UCSD-AML1 (cell line): ENCODE measurements at regions not wholly inside any gene's neighbourhood (a gene's known extent, or its start where the extent isn't known, plus 50 kb on each side); places are given as distances from the start of the nearest gene placed in this dataset.

ENCODE experiments used
- DNase-seq: peaks from one replicate; lab custom pipeline; 2025; ENCODE audit not compliant: unreplicated experiment; lab: John Stamatoyannopoulos, UW

GRCh38 chr6:113645986-113646385 is 211.2 kb upstream of the MARCKS start:
- DNase-seq, result no peak

DNA sequence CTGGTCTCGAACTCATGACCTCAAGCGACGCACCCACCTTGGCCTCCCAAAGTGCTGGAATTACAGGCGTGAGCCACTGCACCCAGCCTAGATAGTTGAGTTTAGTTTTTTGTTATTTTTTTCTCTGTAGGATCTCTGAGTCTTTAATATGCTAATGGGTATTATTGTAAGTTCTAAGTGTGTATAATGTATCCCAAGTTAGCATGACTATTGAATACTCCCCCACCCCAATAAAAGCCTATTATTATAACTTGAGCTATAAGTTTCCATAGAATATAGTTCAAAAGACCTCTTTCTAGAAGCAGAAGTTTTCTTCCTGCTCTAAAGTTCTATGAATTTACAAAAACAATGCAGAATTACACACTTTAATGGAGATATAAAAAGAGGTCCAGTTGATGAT is 210.4 kb upstream of the MARCKS start:
- no peak for DNase-seq

- DNase-seq, result no peak
Measured at GRCh38 chr6:113647143-113647889, 209.8 kb upstream of the MARCKS start.

- DNase-seq, result no peak
Measured at GRCh38 chr6:113648698-113649097, 208.4 kb upstream of the MARCKS start.

DNA sequence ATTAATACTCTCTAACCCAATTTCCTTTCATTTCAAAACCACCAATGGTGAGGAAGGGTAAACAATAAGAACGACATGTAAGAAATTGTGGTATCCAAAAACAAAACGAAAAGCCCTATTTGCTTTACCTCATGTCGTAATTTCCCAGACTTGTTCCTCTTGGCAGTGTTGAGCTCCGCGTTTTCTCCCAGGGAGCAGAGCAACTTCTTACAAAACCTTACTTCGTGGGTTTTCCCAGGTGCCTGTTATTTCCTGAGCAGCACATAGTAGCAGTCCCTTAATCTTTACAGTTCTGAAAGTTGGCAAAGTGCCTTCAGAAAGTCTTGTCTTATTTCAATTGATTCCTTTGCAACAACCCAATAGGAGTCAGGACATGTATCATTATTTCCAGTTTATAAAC is 207.9 kb upstream of the MARCKS start:
- DNase-seq, result no peak

- no peak for DNase-seq
Measured at GRCh38 chr6:113649880-113650609, 207.1 kb upstream of the MARCKS start.

- DNase-seq, result no peak
Measured at GRCh38 chr6:113650610-113650979, 206.6 kb upstream of the MARCKS start.

- DNase-seq, result no peak
Measured at GRCh38 chr6:113651120-113651519, 206.0 kb upstream of the MARCKS start.

- no peak for DNase-seq
Measured at GRCh38 chr6:113651920-113652319, 205.2 kb upstream of the MARCKS start.

GRCh38 chr6:113653275-113653674 is 203.9 kb upstream of the MARCKS start:
- no peak for DNase-seq

DNA sequence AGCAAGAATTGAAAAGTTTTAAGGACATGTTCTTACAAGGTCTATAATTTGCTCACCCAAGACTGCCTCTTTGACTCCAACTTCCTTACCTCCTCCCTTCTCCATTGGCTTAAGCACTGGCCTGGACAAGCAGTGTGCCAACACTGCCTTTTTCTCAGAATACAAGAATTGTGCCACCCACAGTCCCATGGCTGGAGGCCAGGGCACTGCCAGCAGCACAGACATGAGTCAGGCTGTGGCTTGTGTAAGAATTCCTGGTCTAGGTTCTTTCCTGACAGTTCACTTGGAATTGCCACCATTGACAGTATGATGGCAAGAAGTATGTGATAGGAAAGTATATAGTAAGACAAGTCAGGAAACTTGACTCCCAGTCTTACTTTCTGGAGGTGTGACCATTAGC is 202.7 kb upstream of the MARCKS start:
- DNase-seq, result no peak

DNA sequence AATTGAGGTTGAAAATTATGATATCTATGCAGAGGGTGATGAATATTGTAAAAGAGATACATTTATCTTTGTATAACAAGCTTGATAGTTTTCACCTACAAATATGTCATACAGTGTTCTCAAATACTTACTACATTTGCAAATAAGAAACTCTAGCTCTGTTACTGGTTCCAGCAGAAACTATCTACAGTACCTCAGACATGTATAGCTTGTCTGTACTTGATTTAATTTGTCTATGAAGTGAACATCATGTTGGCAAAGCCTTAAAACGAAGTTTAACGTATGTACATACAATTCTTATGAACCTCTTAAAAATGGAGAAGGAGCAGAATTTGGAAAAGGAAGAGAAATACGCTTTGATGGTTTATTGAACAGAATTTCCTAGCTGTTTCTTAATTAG is 201.4 kb upstream of the MARCKS start:
- no peak for DNase-seq

DNA sequence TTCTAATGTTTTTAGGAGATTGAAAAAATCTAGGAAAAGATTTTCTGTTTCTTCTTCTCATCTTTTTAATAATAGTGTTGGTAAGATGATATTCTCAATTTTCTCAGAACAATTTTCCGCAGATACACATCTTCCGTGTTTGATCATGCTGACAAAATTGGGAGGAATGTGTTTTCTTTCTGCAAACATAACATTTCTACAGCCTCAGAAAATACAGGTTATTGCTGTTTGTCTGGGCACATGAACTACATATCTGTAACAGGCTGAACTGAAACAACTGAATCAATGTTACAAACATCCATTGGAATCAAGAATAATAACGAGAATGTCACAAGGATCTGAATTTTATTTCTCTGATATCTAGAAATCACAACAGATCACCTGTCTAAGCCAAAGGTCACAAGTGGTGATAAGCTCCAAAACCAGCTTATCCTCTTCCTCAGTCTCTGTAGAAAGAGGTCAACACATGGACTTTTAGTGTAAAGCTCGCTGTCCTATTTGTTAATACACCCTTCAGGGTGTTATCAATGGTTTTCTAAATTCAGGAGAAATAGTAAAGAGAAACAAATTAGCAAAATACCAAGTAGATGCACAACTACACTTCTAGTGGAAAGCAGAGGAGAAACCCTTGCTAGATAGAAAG is 197.3 kb upstream of the MARCKS start:
- no peak for DNase-seq

DNA sequence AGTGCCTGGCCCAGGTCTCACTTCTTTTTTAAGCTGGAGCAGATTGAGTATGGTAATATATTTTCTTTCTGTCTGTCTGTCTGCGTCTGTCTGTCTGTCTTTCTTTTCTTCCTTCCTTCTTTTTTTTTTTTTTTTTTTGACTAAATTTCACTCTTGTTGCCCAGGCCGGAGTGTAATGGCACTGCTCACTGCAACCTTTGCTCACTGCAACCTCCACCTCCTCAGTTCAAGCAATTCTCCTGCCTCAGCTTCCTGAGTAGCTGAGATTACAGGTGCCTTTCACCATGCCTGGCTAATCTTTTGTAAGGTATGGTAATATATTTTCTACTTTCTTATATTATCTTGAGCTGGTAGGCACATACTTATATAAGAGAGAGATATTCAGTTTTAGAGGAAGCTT is 196.3 kb upstream of the MARCKS start:
- DNase-seq, result no peak

DNA sequence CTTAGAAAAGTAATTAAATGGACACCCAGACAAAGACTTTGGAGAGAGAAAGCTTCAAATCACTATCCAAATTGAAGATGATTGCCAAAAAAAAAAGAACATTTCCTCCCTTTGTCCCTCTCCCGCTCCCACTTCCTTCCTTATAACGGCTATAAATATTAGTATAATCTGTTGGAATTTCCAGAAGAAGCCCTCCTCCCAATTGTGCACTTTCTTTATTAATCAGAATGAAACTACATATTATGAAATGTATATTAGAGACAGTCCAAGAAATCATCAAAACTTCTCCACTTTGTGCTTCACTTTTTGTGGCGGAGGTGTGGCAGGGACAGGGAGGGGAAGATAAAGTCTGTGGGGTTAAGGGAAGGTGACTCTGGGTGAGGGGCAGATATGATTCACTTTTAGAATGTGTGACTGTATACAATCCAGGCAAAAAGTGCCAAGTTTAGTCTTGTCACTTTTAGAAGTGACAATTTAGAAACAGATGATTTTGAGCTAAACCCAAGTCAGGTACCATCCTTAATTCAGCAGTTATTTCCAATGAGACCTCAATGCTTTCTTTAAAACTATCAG is 195.0 kb upstream of the MARCKS start:
- DNase-seq, result no peak

GRCh38 chr6:113662688-113663333 is 194.3 kb upstream of the MARCKS start:
- DNase-seq, result no peak

- DNase-seq, result no peak
Measured at GRCh38 chr6:113664909-113665308, 192.2 kb upstream of the MARCKS start.

DNA sequence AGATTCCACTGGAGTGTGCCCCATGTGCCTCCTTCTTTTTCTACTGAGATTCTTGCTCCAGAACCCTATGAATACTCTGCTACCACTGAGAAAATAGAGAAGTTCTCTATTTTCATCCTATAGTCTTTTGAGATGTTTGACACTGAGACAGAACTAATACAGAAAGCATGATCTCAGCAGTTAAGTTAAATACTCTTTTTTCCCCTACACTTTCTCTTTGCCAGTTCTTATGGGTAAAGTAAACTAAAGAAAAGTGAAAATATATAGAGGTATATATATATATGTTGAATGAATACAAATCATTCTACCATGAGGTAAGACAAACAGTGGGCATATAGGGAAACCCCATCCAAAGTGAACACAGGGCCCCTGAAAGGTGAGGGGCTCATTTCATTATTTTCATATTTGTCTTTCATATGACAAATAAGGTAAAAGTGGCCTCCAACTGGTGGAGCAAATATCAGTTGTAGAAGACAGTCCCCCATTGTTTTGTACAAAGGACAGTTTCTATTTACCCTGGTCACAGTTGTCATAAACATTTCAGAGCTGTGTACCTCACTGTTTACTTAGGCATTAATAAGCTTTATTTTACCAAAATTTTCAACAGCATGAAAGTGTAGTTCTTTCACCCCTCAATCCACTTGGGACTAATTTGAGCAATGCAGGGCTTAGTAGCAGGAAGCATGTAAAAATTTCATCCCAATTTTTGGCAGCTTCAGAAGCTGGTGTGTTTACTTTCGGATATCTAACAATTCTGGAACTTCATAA is 188.3 kb upstream of the MARCKS start:
- no peak for DNase-seq

- no peak for DNase-seq
Measured at GRCh38 chr6:113669606-113670005, 187.5 kb upstream of the MARCKS start.

DNA sequence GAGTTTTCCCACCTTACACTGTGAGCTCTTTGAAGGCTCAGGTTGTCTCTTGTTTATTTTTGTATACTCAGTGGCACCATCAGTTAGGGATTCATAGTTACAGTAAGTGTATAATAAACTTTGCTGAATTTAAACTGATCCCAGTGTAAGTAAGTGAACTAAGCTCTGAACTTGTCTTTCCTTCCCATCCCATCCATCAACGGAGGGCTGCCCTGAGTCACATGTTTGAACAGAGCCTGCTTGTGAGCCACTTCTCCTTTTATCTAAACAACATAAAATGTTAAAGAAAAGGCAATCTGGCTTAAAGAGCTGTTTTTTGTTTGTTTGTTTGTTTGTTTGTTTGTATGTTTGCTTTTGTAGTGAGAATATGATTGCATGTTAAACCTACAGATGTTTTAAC is 185.7 kb upstream of the MARCKS start:
- DNase-seq, result no peak
